HUES64 (cell line): ENCODE measurements at regions not wholly inside any gene's neighbourhood (a gene's known extent, or its start where the extent isn't known, plus 50 kb on each side); places are given as distances from the start of the nearest gene placed in this dataset.

Experiments used
- H3K27ac ChIP-seq: 2 replicates; pipeline ENCODE4 v1.7.0; 2013; ENCODE audit warnings: low read depth, low read length, inconsistent platforms
- H3K27me3 ChIP-seq: 2 replicates; pipeline ENCODE4 v1.6.1; 2013; ENCODE audit warnings: mild to moderate bottlenecking, low read length; ENCODE audit not compliant: insufficient read depth
- H3K36me3 ChIP-seq: 2 replicates; pipeline ENCODE4 v1.6.1; 2013; ENCODE audit warnings: mild to moderate bottlenecking, low read length; ENCODE audit not compliant: insufficient read depth
- H3K4me1 ChIP-seq: 2 replicates; pipeline ENCODE4 v1.6.1; 2013; ENCODE audit warnings: mild to moderate bottlenecking, low read length, moderate library complexity; ENCODE audit not compliant: insufficient read depth
- H3K4me3 ChIP-seq: 2 replicates; pipeline ENCODE4 v1.5.1; 2013; ENCODE audit warnings: mild to moderate bottlenecking, low read length, moderate library complexity
- H3K9ac ChIP-seq: 2 replicates; pipeline ENCODE4 v1.6.1; 2013; ENCODE audit warnings: mild to moderate bottlenecking, low read depth, low read length
- H3K9me3 ChIP-seq: 2 replicates; pipeline ENCODE4 v1.6.1; 2013; ENCODE audit warnings: low read depth, low read length; ENCODE audit not compliant: insufficient read depth
- WGBS: fragments of 150-250, 120-280 bp; methylation state at CpG from one replicate; pipeline ENCODE4 v1.1.7; 2013; ENCODE audit warnings: missing lambda C conversion rate; 5-methylcytosine and 5-hydroxymethylcytosine counted together

DNA sequence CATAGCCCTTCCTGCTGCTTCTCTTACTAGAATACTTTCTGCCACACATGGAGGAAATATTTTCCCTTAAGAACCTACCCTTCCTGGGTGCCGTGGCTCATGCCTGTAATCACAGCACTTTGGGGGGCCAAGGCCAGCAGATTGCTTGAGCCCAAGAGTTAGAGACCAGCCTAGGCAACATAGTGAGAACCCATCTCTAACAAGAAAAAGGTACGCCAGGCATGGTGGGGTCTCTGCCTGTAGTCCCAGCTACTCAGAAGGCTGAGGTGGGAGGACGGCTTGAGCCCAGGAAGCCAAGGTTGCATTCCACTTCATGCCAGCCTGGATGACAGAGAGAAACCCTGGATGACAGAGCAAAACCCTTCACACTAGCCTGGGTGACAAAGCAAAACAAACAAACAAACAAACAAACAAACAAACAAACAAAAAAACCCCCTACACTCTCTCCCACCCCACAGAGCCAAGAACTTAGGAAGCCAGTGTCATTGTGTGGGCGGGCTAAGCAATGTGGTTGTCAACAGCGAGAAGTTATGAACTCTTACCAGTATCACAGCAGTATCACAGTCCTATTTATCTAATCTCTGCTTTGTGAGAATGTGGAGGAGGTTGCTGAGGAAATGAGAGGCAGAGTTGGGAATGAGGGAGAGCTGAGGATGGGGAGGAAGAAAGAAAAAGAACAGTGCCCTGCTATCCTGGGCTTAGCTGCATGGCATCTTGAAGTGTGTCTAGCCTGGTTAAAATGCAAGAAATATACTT, 53.8 kb upstream of the CLEC14A start:
- peaks cover 57% of the 10 kb centered on the region for H3K27me3 ChIP-seq

More for the DNA sequence above, 53.8 kb upstream of the CLEC14A start:
- H3K4me1 ChIP-seq: peaks cover 17% of the 10 kb centered on the region
- H3K36me3 ChIP-seq: no peaks in the 10 kb centered on the region
- no peak overlapping the region for H3K9ac ChIP-seq
- H3K9me3 ChIP-seq: no peaks in the 10 kb centered on the region
- no peak overlapping the region for H3K4me3 ChIP-seq
- 54% methylated on average over 5 of the region's 5 CpGs for WGBS
- no peak overlapping the region for H3K27ac ChIP-seq
